ENCODE measurements at regions not wholly inside any gene's neighbourhood (a gene's known extent, or its start where the extent isn't known, plus 50 kb on each side); places are given as distances from the start of the nearest gene placed in this dataset.

- Histone ChIP-seq H3K79me2 (ENCODE audit: insufficient read depth) (no peaks in the 10 kb centered on the region), H3K27me3 (ENCODE audit: insufficient read depth) (no peaks in the 10 kb centered on the region), H3K4me3 (ENCODE audit: low read depth in 2 of 2, low read length in 1 of 2) (no peak overlapping the region), H3K9ac (no peak overlapping the region), H3K27ac (ENCODE audit: low read depth in 2 of 2, low read length in 1 of 2) (peak overlapping the region in 1 of 2 experiments; percentile 24; a peak in 1 of 4 replicates), H4K20me1 (ENCODE audit: insufficient read depth) (no peaks in the 10 kb centered on the region), H3F3A (replicated peaks; ENCODE audit: insufficient read depth) (no peaks in the 10 kb centered on the region), H2AFZ (ENCODE audit: low read depth) (no peak overlapping the region), H3K4me1 (ENCODE audit: control insufficient read depth in 1 of 2, insufficient read depth in 2 of 2, low read depth in 1 of 2, low read length in 1 of 2) (peaks cover 0 to 4% of the 10 kb centered on the region in 2 experiments; a peak in 2 of 4 replicates), H3K9me3 (no peaks in the 10 kb centered on the region), H3K36me3 (replicated peaks in 1 of 2; ENCODE audit: control insufficient read depth in 1 of 2, insufficient read depth in 2 of 2, low read length in 1 of 2) (no peaks in the 10 kb centered on the region), H3K4me2 (no peak overlapping the region), H3K9me2 (no peaks in the 10 kb centered on the region)
- TF ChIP-seq GABPA (IDR thresholded peaks at IDR 0.05; ENCODE audit: low read depth) (no peak), RFX5 (IDR thresholded peaks at IDR 0.05; ENCODE audit: low read length) (no peak), MAX (IDR thresholded peaks at IDR 0.05; ENCODE audit: low read depth) (no peak), TAF1 (IDR thresholded peaks at IDR 0.05; ENCODE audit: borderline replicate concordance, low read depth, low read length) (no peak), GATA2 (CRISPR knock-in tag; IDR thresholded peaks at IDR 0.05) (no peak), TEAD4 (IDR thresholded peaks at IDR 0.05; ENCODE audit: borderline replicate concordance, insufficient read depth) (no peak), MXI1 (IDR thresholded peaks at IDR 0.05; ENCODE audit: low read depth, low read length) (no peak), RXRA (IDR thresholded peaks at IDR 0.05; ENCODE audit: borderline replicate concordance, low read depth) (no peak), NFIC (IDR thresholded peaks at IDR 0.05; ENCODE audit: borderline replicate concordance) (no peak), CHD2 (IDR thresholded peaks at IDR 0.05; ENCODE audit: low read length, partially characterized antibody) (no peak), POLR2AphosphoS5 (IDR thresholded peaks at IDR 0.05; ENCODE audit: low read depth, low read length) (no peak), FOXM1 (IDR thresholded peaks at IDR 0.05; ENCODE audit: low read depth) (no peak), ZBTB33 (IDR thresholded peaks at IDR 0.05; ENCODE audit: borderline replicate concordance, low read depth) (no peak)
- 40% methylated on average over 8 of the region's 8 CpGs for WGBS (ENCODE audit: low lambda C conversion rate)
- CTCF ChIA-PET, result no interaction called here
- peak; percentile 14 for DNase-seq
- POLR2A ChIA-PET, result no interaction called here
These were observed 319.1 kb upstream of the TMEM229A start for GRCh38 chr7:124351950-124352349.

- no peak overlapping the region for H3K27ac ChIP-seq (ENCODE audit: low read depth in 2 of 2, low read length in 1 of 2)
- H4K20me1 ChIP-seq (ENCODE audit: insufficient read depth), result no peaks in the 10 kb centered on the region
- no peaks in the 10 kb centered on the region for H3K36me3 ChIP-seq (replicated peaks in 1 of 2; ENCODE audit: control insufficient read depth in 1 of 2, insufficient read depth in 2 of 2, low read length in 1 of 2)
- 0% methylated on average over 1 of the region's 2 CpGs for WGBS (ENCODE audit: low lambda C conversion rate)
- no peak overlapping the region for H3K4me3 ChIP-seq (ENCODE audit: low read depth in 2 of 2, low read length in 1 of 2)
- ChIA-PET POLR2A (no interaction called here), CTCF (interaction anchor here (1.2 kb wide), 1 partner anchor 193 kb away, joined by 3 read pairs; no protein-coding TSS in a partner anchor)
- no peak overlapping the region for H2AFZ ChIP-seq (ENCODE audit: low read depth)
- H3K9me2 ChIP-seq, result no peaks in the 10 kb centered on the region
- no peak overlapping the region for H3K9ac ChIP-seq
- H3K79me2 ChIP-seq (ENCODE audit: insufficient read depth), result no peaks in the 10 kb centered on the region
- peaks cover 0 to 4% of the 10 kb centered on the region in 2 experiments; a peak in 2 of 4 replicates for H3K4me1 ChIP-seq (ENCODE audit: control insufficient read depth in 1 of 2, insufficient read depth in 2 of 2, low read depth in 1 of 2, low read length in 1 of 2)
- TF ChIP-seq MEF2A (IDR thresholded peaks at IDR 0.05; ENCODE audit: borderline replicate concordance, low read depth) (no peak), RXRA (IDR thresholded peaks at IDR 0.05; ENCODE audit: borderline replicate concordance, low read depth) (no peak), IRF3 (IDR thresholded peaks at IDR 0.05; ENCODE audit: low read depth, low read length) (no peak), GABPA (IDR thresholded peaks at IDR 0.05; ENCODE audit: low read depth) (no peak), RFX5 (IDR thresholded peaks at IDR 0.05; ENCODE audit: low read length) (no peak), YY1 (IDR thresholded peaks at IDR 0.05; ENCODE audit: low read depth) (no peak), SIN3A (IDR thresholded peaks at IDR 0.05; ENCODE audit: borderline replicate concordance, low read depth, low read length) (no peak), NRF1 (IDR thresholded peaks at IDR 0.05; ENCODE audit: low read depth, low read length) (no peak), GATA2 (CRISPR knock-in tag; IDR thresholded peaks at IDR 0.05) (no peak), REST (IDR thresholded peaks at IDR 0.05; ENCODE audit: low read depth, low read length) (no peak)
- H3K4me2 ChIP-seq, result no peak overlapping the region
- H3K27me3 ChIP-seq (ENCODE audit: insufficient read depth), result no peaks in the 10 kb centered on the region
- no peak for DNase-seq
- H3K9me3 ChIP-seq, result no peaks in the 10 kb centered on the region
- no peaks in the 10 kb centered on the region for H3F3A ChIP-seq (replicated peaks; ENCODE audit: insufficient read depth)
These were observed 316.6 kb upstream of the TMEM229A start for GRCh38 chr7:124349443-124349842.

Data from SK-N-SH (cell line).